ENCODE measurements at regions not wholly inside any gene's neighbourhood (a gene's known extent, or its start where the extent isn't known, plus 50 kb on each side); places are given as distances from the start of the nearest gene placed in this dataset.

DNA sequence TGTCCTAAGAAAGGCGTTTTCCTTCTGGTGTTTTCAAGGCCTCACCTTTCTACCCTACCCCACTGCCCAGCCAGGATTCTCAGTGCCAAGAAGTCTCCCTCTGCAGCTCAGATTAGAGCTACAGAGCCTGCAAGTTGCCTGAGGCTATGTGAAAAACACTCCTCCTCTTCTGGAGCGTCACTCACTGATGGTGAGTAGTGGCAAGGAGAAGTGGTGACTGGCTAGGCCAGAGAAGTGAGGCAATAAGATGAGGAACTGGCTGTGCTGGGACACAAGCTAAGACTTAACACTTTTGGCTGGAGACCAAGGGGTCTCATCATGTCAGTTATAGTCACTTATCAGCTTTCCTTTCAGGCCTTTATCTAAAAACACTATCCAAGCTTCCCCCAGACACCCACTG lies 86.7 kb upstream of the PRKAR2B start:
- ATAC-seq (ENCODE audit: low read depth) (peak; percentile 57), DNase-seq (ENCODE audit: low spot score) (no peak)

GRCh38 chr7:106959753-106960152 lies 84.8 kb upstream of the PRKAR2B start:
- H3K27ac ChIP-seq (ENCODE audit: poor library complexity, severe bottlenecking) = no peak overlapping the region
- no peak for DNase-seq (ENCODE audit: low spot score)
- no peaks in the 10 kb centered on the region for H3K36me3 ChIP-seq (ENCODE audit: low read depth)
- no peak for TF ChIP-seq CTCF (IDR thresholded peaks at IDR 0.05; ENCODE audit: poor library complexity, severe bottlenecking)
- H3K9me3 ChIP-seq (ENCODE audit: severe bottlenecking) = no peaks in the 10 kb centered on the region
- H3K4me1 ChIP-seq (ENCODE audit: insufficient read depth, poor library complexity, severe bottlenecking) = no peaks in the 10 kb centered on the region
- no peak overlapping the region for H3K4me3 ChIP-seq (ENCODE audit: severe bottlenecking)
- no peaks in the 10 kb centered on the region for H3K27me3 ChIP-seq (ENCODE audit: insufficient read depth, poor library complexity, severe bottlenecking)
- 0 out of 3 replicates have a peak, but pooled peaks have one; percentile 46 for ATAC-seq (ENCODE audit: low read depth)

More for the DNA sequence above, 86.7 kb upstream of the PRKAR2B start:
- no peaks in the 10 kb centered on the region for H3K9me3 ChIP-seq (ENCODE audit: severe bottlenecking)
- H3K36me3 ChIP-seq (ENCODE audit: low read depth) = no peaks in the 10 kb centered on the region
- TF ChIP-seq CTCF (IDR thresholded peaks at IDR 0.05; ENCODE audit: poor library complexity, severe bottlenecking) = no peak
- H3K4me1 ChIP-seq (ENCODE audit: insufficient read depth, poor library complexity, severe bottlenecking) = no peaks in the 10 kb centered on the region
- no peak overlapping the region for H3K27ac ChIP-seq (ENCODE audit: poor library complexity, severe bottlenecking)
- H3K4me3 ChIP-seq (ENCODE audit: severe bottlenecking) = no peak overlapping the region
- no peaks in the 10 kb centered on the region for H3K27me3 ChIP-seq (ENCODE audit: insufficient read depth, poor library complexity, severe bottlenecking)

GRCh38 chr7:106962751-106963150 lies 81.8 kb upstream of the PRKAR2B start:
- ATAC-seq (ENCODE audit: low read depth) = no peak
- no peak for DNase-seq (ENCODE audit: low spot score)
- H3K27ac ChIP-seq (ENCODE audit: poor library complexity, severe bottlenecking) = no peak overlapping the region
- no peaks in the 10 kb centered on the region for H3K36me3 ChIP-seq (ENCODE audit: low read depth)
- no peak for TF ChIP-seq CTCF (IDR thresholded peaks at IDR 0.05; ENCODE audit: poor library complexity, severe bottlenecking)
- H3K4me1 ChIP-seq (ENCODE audit: insufficient read depth, poor library complexity, severe bottlenecking) = no peaks in the 10 kb centered on the region
- H3K9me3 ChIP-seq (ENCODE audit: severe bottlenecking) = no peaks in the 10 kb centered on the region
- no peaks in the 10 kb centered on the region for H3K27me3 ChIP-seq (ENCODE audit: insufficient read depth, poor library complexity, severe bottlenecking)
- no peak overlapping the region for H3K4me3 ChIP-seq (ENCODE audit: severe bottlenecking)

DNA sequence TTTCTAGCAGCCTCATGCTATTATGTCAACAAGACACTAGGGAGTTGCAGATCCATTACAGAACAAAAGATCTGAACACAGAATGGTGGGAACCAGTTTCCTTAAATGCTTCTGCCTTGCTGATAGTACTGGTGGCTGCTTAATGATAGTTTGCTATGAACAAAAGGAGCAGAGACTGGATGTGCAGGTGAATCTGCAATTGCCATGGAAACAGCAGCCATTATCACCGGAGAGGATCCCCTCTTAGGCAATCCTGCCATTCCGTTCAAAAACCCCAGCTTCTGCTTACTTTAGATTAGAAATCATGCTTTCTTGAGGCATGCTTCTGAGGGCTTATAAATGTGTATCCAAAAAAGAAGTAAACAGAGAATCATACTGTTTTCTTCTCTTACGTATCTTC lies 80.0 kb upstream of the PRKAR2B start:
- H3K4me1 ChIP-seq (ENCODE audit: insufficient read depth, poor library complexity, severe bottlenecking) = no peaks in the 10 kb centered on the region
- DNase-seq (ENCODE audit: low spot score) = no peak
- no peaks in the 10 kb centered on the region for H3K36me3 ChIP-seq (ENCODE audit: low read depth)

More for the DNA sequence above, 80.0 kb upstream of the PRKAR2B start:
- H3K9me3 ChIP-seq (ENCODE audit: severe bottlenecking) = no peaks in the 10 kb centered on the region
- ATAC-seq (ENCODE audit: low read depth) = no peak
- H3K27me3 ChIP-seq (ENCODE audit: insufficient read depth, poor library complexity, severe bottlenecking) = no peaks in the 10 kb centered on the region
- no peak overlapping the region for H3K27ac ChIP-seq (ENCODE audit: poor library complexity, severe bottlenecking)
- H3K4me3 ChIP-seq (ENCODE audit: severe bottlenecking) = no peak overlapping the region
- no peak for TF ChIP-seq CTCF (IDR thresholded peaks at IDR 0.05; ENCODE audit: poor library complexity, severe bottlenecking)

Data from RWPE2 (cell line).